Activated T-cell treated with anti-CD3 and anti-CD28 coated beads for 24 hours (primary cell): ENCODE measurements at regions not wholly inside any gene's neighbourhood (a gene's known extent, or its start where the extent isn't known, plus 50 kb on each side); places are given as distances from the start of the nearest gene placed in this dataset.
"Not testable (repeated sequence)": the region's sequence is repeated elsewhere in the genome, so short reads cannot be mapped to it uniquely, and the experiment has no call there.

Experiments used
- DNase-seq: peaks from one replicate; pipeline ENCODE4 v3.0.0-alpha.2; 2020; ENCODE audit warnings: low read depth

- no peak for DNase-seq
Observed at GRCh38 chr1:30000266-30000665, 723.1 kb downstream of the MATN1 start.

- no peak for DNase-seq
Observed at GRCh38 chr1:29999595-29999994, 723.8 kb downstream of the MATN1 start.

GRCh38 chr1:29998686-29999085 lies 724.7 kb downstream of the MATN1 start:
- no peak for DNase-seq

- DNase-seq, result not testable (repeated sequence)
Observed at GRCh38 chr1:29997818-29998217, 725.6 kb downstream of the MATN1 start.

- DNase-seq, result no peak
Observed at GRCh38 chr1:29993950-29994349, 729.4 kb downstream of the MATN1 start.

- DNase-seq, result no peak
Observed at GRCh38 chr1:29991815-29992214, 731.6 kb downstream of the MATN1 start.

- DNase-seq, result no peak
Observed at GRCh38 chr1:29991025-29991424, 732.4 kb downstream of the MATN1 start.

- no peak for DNase-seq
Observed at GRCh38 chr1:29990304-29990703, 733.1 kb downstream of the MATN1 start.

GRCh38 chr1:29986986-29987385 lies 736.4 kb downstream of the MATN1 start:
- no peak for DNase-seq

- DNase-seq, result no peak
Observed at GRCh38 chr1:29985606-29985945, 737.8 kb downstream of the MATN1 start.

- DNase-seq, result no peak
Observed at GRCh38 chr1:29984862-29985605, 738.4 kb downstream of the MATN1 start.

- no peak for DNase-seq
Observed at GRCh38 chr1:29984166-29984861, 739.1 kb downstream of the MATN1 start.

- no peak for DNase-seq
Observed at GRCh38 chr1:29983321-29983720, 740.1 kb downstream of the MATN1 start.

GRCh38 chr1:29981586-29982239 lies 741.7 kb downstream of the MATN1 start:
- DNase-seq, result no peak

- no peak for DNase-seq
Observed at GRCh38 chr1:29977550-29977949, 741.2 kb downstream of the PTPRU start.

GRCh38 chr1:29975036-29975694 lies 738.8 kb downstream of the PTPRU start:
- DNase-seq, result no peak

GRCh38 chr1:29974316-29974724 lies 738.0 kb downstream of the PTPRU start:
- DNase-seq, result no peak

GRCh38 chr1:29973406-29973805 lies 737.1 kb downstream of the PTPRU start:
- no peak for DNase-seq

- DNase-seq, result no peak
Observed at GRCh38 chr1:29972421-29973053, 736.2 kb downstream of the PTPRU start.

- DNase-seq, result no peak
Observed at GRCh38 chr1:29971703-29972102, 735.4 kb downstream of the PTPRU start.

- DNase-seq, result no peak
Observed at GRCh38 chr1:29970747-29971325, 734.5 kb downstream of the PTPRU start.

- no peak for DNase-seq
Observed at GRCh38 chr1:29969576-29969975, 733.3 kb downstream of the PTPRU start.
